GM19025 (cell line): ENCODE measurements at regions not wholly inside any gene's neighbourhood (a gene's known extent, or its start where the extent isn't known, plus 50 kb on each side); places are given as distances from the start of the nearest gene placed in this dataset.

Experiments used
- ATAC-seq: cut with Tn5 transposase; IDR thresholded peaks from one replicate; pipeline ENCODE4 v1.9.1; 2021; ENCODE audit warnings: mild to moderate bottlenecking, low read depth, moderate library complexity; ENCODE audit not compliant: unreplicated experiment

GRCh38 chr1:83527987-83528386 is 470.9 kb downstream of the TTLL7 start:
- no peak for ATAC-seq

GRCh38 chr1:83520797-83521196 is 478.1 kb downstream of the TTLL7 start:
- no peak for ATAC-seq

GRCh38 chr1:83516369-83516768 is 482.6 kb downstream of the TTLL7 start:
- no peak for ATAC-seq

- no peak for ATAC-seq
These were observed 483.3 kb downstream of the TTLL7 start for GRCh38 chr1:83515578-83516154.

- no peak for ATAC-seq
These were observed 486.3 kb downstream of the TTLL7 start for GRCh38 chr1:83512373-83513193.

- no peak for ATAC-seq
These were observed 487.7 kb downstream of the TTLL7 start for GRCh38 chr1:83511146-83511726.

- no peak for ATAC-seq
These were observed 489.6 kb downstream of the TTLL7 start for GRCh38 chr1:83509301-83509781.

GRCh38 chr1:83508485-83509151 is 490.3 kb downstream of the TTLL7 start:
- peak; percentile 94 for ATAC-seq

- no peak for ATAC-seq
These were observed 493.8 kb downstream of the TTLL7 start for GRCh38 chr1:83505148-83505547.

GRCh38 chr1:83503153-83503552 is 495.8 kb downstream of the TTLL7 start:
- no peak for ATAC-seq

- ATAC-seq, result peak; percentile 94
These were observed 497.8 kb downstream of the TTLL7 start for GRCh38 chr1:83500987-83501591.

- no peak for ATAC-seq
These were observed 498.4 kb downstream of the TTLL7 start for GRCh38 chr1:83500531-83500930.

- peak; percentile 43 for ATAC-seq
These were observed 498.9 kb downstream of the TTLL7 start for GRCh38 chr1:83499998-83500397.

- no peak for ATAC-seq
These were observed 501.4 kb downstream of the TTLL7 start for GRCh38 chr1:83497563-83497962.

GRCh38 chr1:83495560-83495959 is 503.4 kb downstream of the TTLL7 start:
- no peak for ATAC-seq

GRCh38 chr1:83493633-83494032 is 505.3 kb downstream of the TTLL7 start:
- ATAC-seq, result no peak

GRCh38 chr1:83491930-83492329 is 507.0 kb downstream of the TTLL7 start:
- ATAC-seq, result no peak

- ATAC-seq, result no peak
These were observed 507.9 kb downstream of the TTLL7 start for GRCh38 chr1:83490988-83491387.

GRCh38 chr1:83488105-83488504 is 510.8 kb downstream of the TTLL7 start:
- peak; percentile 89 for ATAC-seq

- peak; percentile 20 for ATAC-seq
These were observed 511.5 kb downstream of the TTLL7 start for GRCh38 chr1:83487460-83487859.
